Omental fat pad (tissue), 3 donors: ENCODE measurements at regions not wholly inside any gene's neighbourhood (a gene's known extent, or its start where the extent isn't known, plus 50 kb on each side); places are given as distances from the start of the nearest gene placed in this dataset.

ENCODE experiments used
- ATAC-seq: fragments of 150-250 bp; one replicate; pipeline ENCODE4 v1.9.1; 2016; ENCODE audit warnings: mild to moderate bottlenecking, moderate library complexity; ENCODE audit not compliant: low FRiP score
- DNase-seq: peaks from one replicate; pipeline ENCODE4 v3.0.0-alpha.2; 2019; ENCODE audit warnings: low spot score
- TF ChIP-seq, protein P1 (sequence below), 3 donors: fragments of 450-650 bp; IDR thresholded peaks; one replicate each; pipeline ENCODE4 v1.5.1; 2016 to 2017; ENCODE audit warnings: antibody characterized with exemption in 3 of 3, mild to moderate bottlenecking in 3 of 3, moderate library complexity in 2 of 3

DNA sequence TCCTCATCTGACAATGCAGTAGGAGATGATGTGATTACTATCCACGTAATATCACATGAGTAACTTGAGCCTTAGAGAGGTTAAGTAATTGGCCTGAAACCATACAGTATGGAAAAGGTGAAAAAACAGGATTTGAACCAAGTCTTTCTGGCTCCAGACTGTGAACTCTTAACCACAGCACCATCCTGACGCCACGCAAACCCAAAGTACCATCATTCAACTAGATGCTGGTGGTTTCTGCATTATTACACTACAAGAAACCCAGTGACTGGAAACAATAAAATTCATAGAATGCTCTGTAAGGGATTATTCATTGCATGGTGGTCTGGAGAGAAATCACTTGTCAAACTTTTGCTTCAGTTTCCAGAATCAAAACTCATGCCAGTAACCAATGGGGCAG lies 90.7 kb downstream of the MAB21L3 start:
- TF ChIP-seq, protein P1, sequence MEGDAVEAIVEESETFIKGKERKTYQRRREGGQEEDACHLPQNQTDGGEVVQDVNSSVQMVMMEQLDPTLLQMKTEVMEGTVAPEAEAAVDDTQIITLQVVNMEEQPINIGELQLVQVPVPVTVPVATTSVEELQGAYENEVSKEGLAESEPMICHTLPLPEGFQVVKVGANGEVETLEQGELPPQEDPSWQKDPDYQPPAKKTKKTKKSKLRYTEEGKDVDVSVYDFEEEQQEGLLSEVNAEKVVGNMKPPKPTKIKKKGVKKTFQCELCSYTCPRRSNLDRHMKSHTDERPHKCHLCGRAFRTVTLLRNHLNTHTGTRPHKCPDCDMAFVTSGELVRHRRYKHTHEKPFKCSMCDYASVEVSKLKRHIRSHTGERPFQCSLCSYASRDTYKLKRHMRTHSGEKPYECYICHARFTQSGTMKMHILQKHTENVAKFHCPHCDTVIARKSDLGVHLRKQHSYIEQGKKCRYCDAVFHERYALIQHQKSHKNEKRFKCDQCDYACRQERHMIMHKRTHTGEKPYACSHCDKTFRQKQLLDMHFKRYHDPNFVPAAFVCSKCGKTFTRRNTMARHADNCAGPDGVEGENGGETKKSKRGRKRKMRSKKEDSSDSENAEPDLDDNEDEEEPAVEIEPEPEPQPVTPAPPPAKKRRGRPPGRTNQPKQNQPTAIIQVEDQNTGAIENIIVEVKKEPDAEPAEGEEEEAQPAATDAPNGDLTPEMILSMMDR (IDR thresholded peaks at IDR 0.05) = no peak
- DNase-seq (no peak), ATAC-seq (no peak)

DNA sequence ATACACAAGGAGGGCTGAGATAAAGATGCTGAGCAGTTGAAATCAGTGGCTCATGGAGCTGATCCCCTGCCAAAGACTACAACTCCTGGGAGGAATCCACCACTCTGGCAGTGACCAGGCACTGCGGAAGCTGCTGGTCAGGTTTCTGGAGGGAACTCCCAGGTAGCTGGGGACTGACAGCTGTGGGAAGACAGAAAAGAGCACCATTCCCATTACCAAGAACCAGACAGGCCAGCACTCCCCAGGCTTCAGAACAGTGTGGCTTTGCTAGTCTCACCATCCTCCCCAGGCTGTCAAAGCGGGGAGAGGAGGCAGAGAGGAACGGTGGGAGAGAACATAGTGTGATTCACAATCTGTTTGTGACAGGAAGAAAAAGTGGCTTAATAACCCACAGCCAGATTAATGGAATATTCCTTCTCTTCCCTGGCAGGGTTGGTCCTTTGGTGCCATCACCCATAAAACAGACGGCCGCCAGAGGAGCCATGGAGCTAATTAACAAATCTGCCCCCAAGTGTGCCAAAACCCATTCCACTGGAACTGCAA lies 92.1 kb downstream of the MAB21L3 start:
- TF ChIP-seq, protein P1 (IDR thresholded peaks at IDR 0.05) = no peak
- ATAC-seq = no peak
- no peak for DNase-seq

DNA sequence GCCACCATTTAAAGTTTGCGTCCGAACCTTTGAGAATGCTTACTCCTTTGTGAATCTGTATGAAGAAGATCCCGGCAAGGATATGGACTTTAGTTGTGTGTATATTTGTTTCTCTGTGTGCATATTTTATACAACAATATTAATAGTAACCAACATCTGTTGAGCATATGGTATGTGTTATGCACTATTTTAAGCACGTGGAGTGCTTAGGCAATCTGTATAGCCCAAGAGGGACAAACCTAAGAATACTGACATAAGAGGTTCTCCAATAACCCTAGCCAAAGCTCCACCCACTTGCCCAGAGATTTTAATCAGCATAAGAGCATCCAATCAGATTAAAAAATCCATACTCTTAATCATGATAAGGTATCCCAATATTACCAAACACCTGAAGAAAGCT lies 92.7 kb downstream of the MAB21L3 start:
- TF ChIP-seq, protein P1 (IDR thresholded peaks at IDR 0.05) = no peak
- DNase-seq = no peak
- ATAC-seq = no peak

DNA sequence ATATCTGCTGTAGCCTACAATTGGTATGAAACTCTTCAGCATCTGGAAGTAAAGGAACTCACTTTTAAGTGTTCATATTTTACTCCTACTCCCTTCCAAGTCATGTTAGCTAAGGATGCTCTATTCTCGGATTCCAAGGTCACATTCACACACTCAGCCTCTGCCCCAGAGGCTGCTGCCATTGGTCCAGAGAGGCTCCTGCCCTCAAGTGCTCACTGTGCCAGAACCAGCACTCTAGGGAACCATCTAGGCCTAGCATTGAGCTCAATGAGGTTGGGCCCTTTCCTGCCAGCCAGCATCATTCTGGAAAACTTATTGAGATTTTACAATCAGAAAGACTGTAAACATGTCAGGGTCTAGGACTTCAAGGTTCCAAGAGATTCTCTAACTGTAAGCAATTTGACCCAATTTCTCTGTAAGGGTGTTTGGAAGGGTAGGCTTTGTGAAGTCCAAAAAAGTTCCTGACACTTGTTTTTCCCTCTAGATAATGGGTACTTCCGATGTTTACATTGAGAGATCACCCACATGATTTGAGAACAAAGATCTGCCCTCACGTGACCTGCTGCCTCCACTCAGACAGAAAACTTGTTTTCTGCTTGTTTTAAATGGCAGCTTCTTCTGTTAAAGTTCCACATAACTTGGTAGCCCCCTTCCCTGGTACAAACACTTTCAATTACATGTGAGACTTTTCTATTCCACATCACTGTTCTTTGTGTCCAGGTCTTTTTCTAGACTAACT lies 94.9 kb downstream of the MAB21L3 start:
- TF ChIP-seq, protein P1 (IDR thresholded peaks at IDR 0.05) = no peak
- DNase-seq (no peak), ATAC-seq (no peak)

DNA sequence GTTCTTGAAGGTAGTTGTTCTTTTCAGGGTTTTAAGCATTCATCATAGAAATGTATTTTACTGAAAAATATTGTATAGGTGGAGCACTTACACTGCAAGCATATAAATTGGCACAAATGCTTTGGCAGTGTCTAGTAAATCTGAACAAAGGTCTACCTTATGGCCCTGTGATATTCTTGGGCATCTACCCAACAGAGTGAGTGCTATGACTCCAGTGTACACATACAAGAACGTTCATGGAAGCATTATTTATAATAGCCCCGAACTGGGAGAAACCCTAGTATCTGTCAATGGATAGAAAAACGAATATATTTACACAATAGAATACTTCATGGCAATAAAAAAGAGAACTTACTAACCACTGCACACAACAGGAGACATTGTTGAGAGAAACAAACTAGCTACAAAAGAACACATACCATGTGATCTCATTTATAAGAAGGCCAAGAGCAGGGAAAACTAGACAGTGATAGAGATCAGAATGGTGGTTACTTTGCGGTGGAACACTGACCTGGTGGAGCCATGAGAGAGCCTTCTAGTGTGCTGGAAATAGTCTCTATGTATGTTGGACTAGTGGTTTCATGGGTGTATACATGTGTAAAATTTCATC lies 96.0 kb downstream of the MAB21L3 start:
- DNase-seq (no peak), ATAC-seq (no peak)
- TF ChIP-seq, protein P1 (IDR thresholded peaks at IDR 0.05) = no peak

DNA sequence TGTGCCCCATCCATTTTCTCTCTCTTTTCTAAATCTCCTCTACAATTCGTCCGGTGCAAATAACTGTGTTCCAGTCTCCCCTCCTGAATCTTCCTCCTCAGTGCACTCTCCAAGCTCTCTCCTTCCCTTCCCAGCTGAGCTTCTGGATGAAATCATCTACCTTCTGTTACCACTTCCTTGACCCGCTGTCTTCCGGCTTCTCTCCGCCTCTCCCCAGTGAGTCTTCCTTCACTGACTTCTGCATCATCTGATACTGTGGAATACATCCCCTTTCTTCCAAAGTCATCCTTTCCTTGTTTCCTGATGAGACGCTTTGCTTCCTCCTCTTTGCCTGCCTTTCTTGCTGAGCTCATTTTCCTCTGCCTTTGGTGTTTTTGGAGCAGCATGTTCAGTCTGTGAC lies 96.9 kb downstream of the MAB21L3 start:
- TF ChIP-seq, protein P1 (IDR thresholded peaks at IDR 0.05) = no peak
- ATAC-seq = no peak
- no peak for DNase-seq

DNA sequence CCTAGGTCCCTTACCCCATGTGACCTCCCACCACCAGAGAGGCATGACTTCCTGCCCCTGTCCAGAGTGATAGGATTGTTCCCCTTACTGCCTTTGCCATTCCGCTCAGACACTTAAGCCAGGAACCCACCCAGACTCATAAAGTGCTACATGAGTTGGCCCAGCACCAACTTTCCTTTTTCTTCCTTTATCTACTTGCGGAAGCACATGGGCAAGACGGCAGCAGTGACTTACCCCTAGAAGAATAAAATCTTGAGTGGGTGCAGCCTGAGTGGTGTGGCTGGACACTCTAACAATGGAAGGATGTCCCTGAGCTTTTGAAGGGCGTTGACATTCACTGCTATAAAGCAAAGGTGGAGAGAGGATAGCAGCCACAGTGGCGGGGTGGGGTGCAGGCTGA lies 100.1 kb downstream of the MAB21L3 start:
- TF ChIP-seq, protein P1 (IDR thresholded peaks at IDR 0.05) = no peak

More for the DNA sequence above, 100.1 kb downstream of the MAB21L3 start:
- DNase-seq (no peak), ATAC-seq (no peak)
